Progenitor cell of endocrine pancreas (in vitro differentiated cells): ENCODE measurements at regions not wholly inside any gene's neighbourhood (a gene's known extent, or its start where the extent isn't known, plus 50 kb on each side); places are given as distances from the start of the nearest gene placed in this dataset.
"Not testable (repeated sequence)": the region's sequence is repeated elsewhere in the genome, so short reads cannot be mapped to it uniquely, and the experiment has no call there.

Experiments
- DNase-seq: peaks from one replicate; pipeline ENCODE4 v3.0.0; 2021; ENCODE audit warnings: low spot score; ENCODE audit not compliant: unreplicated experiment
- H3K27ac Mint-ChIP-seq: 2 replicates; pipeline ENCODE4 v1.8.0; 2021; ENCODE audit warnings: mild to moderate bottlenecking, moderate library complexity, mixed read lengths
- H3K27me3 Mint-ChIP-seq: 2 replicates; pipeline ENCODE4 v1.8.0; 2021; ENCODE audit warnings: mixed read lengths
- H3K36me3 Mint-ChIP-seq: 2 replicates; pipeline ENCODE4 v1.8.0; 2022; ENCODE audit warnings: mixed read lengths; ENCODE audit not compliant: insufficient read depth
- H3K4me1 Mint-ChIP-seq: 2 replicates; pipeline ENCODE4 v1.8.0; 2021; ENCODE audit warnings: low read depth, mixed read lengths
- H3K4me3 Mint-ChIP-seq: 2 replicates; pipeline ENCODE4 v1.8.0; 2021; ENCODE audit warnings: low read depth, mild to moderate bottlenecking, moderate library complexity, mixed read lengths
- H3K9me3 Mint-ChIP-seq: 2 replicates; pipeline ENCODE4 v1.8.0; 2021; ENCODE audit warnings: low read depth, mixed read lengths
- CTCF ChIP-seq: fragments of 200-600 bp; sonication (generic); IDR thresholded peaks from one replicate; pipeline ENCODE4 v1.5.0; 2021; ENCODE audit warnings: antibody characterized with exemption, mild to moderate bottlenecking; ENCODE audit not compliant: unreplicated experiment

GRCh38 chr1:147052677-147053076, 114.6 kb downstream of the NBPF12 start:
- H3K9me3 Mint-ChIP-seq: peaks cover 1% of the 10 kb centered on the region
- no peak overlapping the region for H3K27ac Mint-ChIP-seq
- no peaks in the 10 kb centered on the region for H3K4me1 Mint-ChIP-seq
- no peak for DNase-seq
- TF ChIP-seq CTCF: no peak
- no peak overlapping the region for H3K4me3 Mint-ChIP-seq
- peaks cover 4% of the 10 kb centered on the region for H3K27me3 Mint-ChIP-seq
- no peaks in the 10 kb centered on the region for H3K36me3 Mint-ChIP-seq

DNA sequence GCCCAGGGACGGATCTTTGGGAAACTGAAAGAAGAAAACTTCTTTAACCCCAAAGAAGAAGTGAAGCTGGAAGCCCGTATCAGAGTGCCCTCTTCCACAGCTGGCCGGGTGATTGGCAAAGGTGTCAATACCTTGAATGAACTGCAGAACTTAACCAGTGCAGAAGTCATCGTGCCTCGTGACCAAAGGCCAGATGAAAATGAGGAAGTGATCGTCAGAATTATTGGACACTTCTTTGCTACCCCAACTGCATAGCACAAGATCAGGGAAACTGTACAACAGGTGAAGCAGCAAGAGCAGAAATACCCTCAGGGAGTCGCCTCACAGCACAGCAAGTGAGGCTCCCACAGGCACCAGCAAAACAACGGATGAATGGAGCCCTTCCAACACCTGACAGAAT, 114.0 kb downstream of the NBPF12 start:
- Mint-ChIP-seq H3K4me3 (no peak overlapping the region), H3K36me3 (no peaks in the 10 kb centered on the region), H3K27me3 (peaks cover 4% of the 10 kb centered on the region), H3K4me1 (no peaks in the 10 kb centered on the region), H3K9me3 (no peaks in the 10 kb centered on the region), H3K27ac (no peak overlapping the region)
- TF ChIP-seq CTCF: no peak
- DNase-seq: no peak

DNA sequence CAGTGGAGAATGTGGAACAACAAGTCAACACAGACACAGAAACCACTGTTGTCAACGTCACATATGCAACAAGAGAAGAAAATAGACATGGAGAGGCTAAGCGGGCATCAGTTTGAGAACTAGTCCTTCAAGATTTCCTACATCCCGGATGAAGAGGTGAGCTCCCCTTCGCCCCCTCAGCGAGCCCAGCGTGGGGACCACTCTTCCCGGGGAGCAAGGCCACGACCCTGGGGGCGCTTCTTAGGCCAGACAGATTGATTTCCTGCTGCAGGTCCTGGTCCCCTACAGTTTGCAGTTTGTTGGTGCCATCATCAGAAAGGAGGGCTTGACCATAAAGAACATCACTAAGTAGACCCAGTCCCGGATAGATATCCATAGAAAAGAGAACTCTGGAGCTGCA, 113.0 kb downstream of the NBPF12 start:
- no peaks in the 10 kb centered on the region for H3K4me1 Mint-ChIP-seq
- peaks cover 4% of the 10 kb centered on the region for H3K27me3 Mint-ChIP-seq

GRCh38 chr1:147050654-147051053, 112.5 kb downstream of the NBPF12 start:
- Mint-ChIP-seq H3K27ac (no peak overlapping the region), H3K27me3 (peaks cover 4% of the 10 kb centered on the region), H3K4me1 (no peaks in the 10 kb centered on the region), H3K36me3 (no peaks in the 10 kb centered on the region), H3K9me3 (no peaks in the 10 kb centered on the region), H3K4me3 (no peak overlapping the region)
- DNase-seq: no peak
- no peak for TF ChIP-seq CTCF

More for the DNA sequence above, 113.0 kb downstream of the NBPF12 start:
- Mint-ChIP-seq H3K36me3 (no peaks in the 10 kb centered on the region), H3K4me3 (no peak overlapping the region), H3K9me3 (no peaks in the 10 kb centered on the region), H3K27ac (no peak overlapping the region)
- DNase-seq: no peak
- no peak for TF ChIP-seq CTCF

- not testable (repeated sequence) for H3K36me3 Mint-ChIP-seq, H3K4me1 Mint-ChIP-seq, DNase-seq, H3K9me3 Mint-ChIP-seq, H3K27ac Mint-ChIP-seq, H3K4me3 Mint-ChIP-seq, H3K27me3 Mint-ChIP-seq
These were observed 108.8 kb downstream of the NBPF12 start for GRCh38 chr1:147046863-147047394.

GRCh38 chr1:147046189-147046862, 108.2 kb downstream of the NBPF12 start:
- H3K4me3 Mint-ChIP-seq: no peak overlapping the region
- H3K27me3 Mint-ChIP-seq: peaks cover 5% of the 10 kb centered on the region
- peaks cover 7% of the 10 kb centered on the region for H3K4me1 Mint-ChIP-seq
- no peak for DNase-seq
- no peak overlapping the region for H3K27ac Mint-ChIP-seq
- TF ChIP-seq CTCF: no peak
- no peaks in the 10 kb centered on the region for H3K36me3 Mint-ChIP-seq
- H3K9me3 Mint-ChIP-seq: no peaks in the 10 kb centered on the region
